Cardiac muscle cell (in vitro differentiated cells and primary cell): ENCODE measurements at regions not wholly inside any gene's neighbourhood (a gene's known extent, or its start where the extent isn't known, plus 50 kb on each side); places are given as distances from the start of the nearest gene placed in this dataset.
A peak's percentile ranks its signal among the peaks of the same experiment; 100 is the strongest.

Source experiments
- DNase-seq, 2 donors: peaks; one replicate each; pipeline versions ENCODE4 v3.0.0 to v3.0.0-alpha.2; 2010 to 2017; ENCODE audit warnings: low read depth in 1 of 2, low spot score in 1 of 2
- H3K27ac ChIP-seq: fragments of 200-600 bp; sonication (generic); 2 replicates; pipeline ENCODE4 v1.5.1; 2016
- H3K27me3 ChIP-seq: fragments of 200-600 bp; sonication (generic); 2 replicates; pipeline ENCODE4 v1.6.0; 2016; ENCODE audit warnings: control low read depth
- H3K36me3 ChIP-seq: fragments of 200-600 bp; sonication (generic); 2 replicates; pipeline ENCODE4 v1.5.1; 2016; ENCODE audit warnings: control low read depth
- H3K4me1 ChIP-seq: fragments of 200-600 bp; sonication (generic); 2 replicates; pipeline ENCODE4 v1.8.1; 2017; ENCODE audit warnings: low read depth, mild to moderate bottlenecking, mixed run types
- H3K4me3 ChIP-seq: fragments of 200-600 bp; sonication (generic); 2 replicates; pipeline ENCODE4 v1.5.1; 2016; ENCODE audit warnings: mild to moderate bottlenecking
- H3K9me3 ChIP-seq: fragments of 200-600 bp; sonication (generic); 2 replicates; pipeline ENCODE4 v1.5.1; 2017; ENCODE audit warnings: low read depth, mild to moderate bottlenecking, control low read depth
- CTCF ChIP-seq: IDR thresholded peaks from 2 replicates; pipeline ENCODE4 v1.5.1; 2012; ENCODE audit warnings: low read depth, mild to moderate bottlenecking, low read length

GRCh38 chr20:50393990-50394561, 116.1 kb upstream of the PTPN1 start:
- no peak overlapping the region for H3K4me3 ChIP-seq
- H3K4me1 ChIP-seq: peaks cover 31% of the 10 kb centered on the region
- H3K36me3 ChIP-seq: no peaks in the 10 kb centered on the region
- no peaks in the 10 kb centered on the region for H3K9me3 ChIP-seq
- TF ChIP-seq CTCF: no peak
- no peaks in the 10 kb centered on the region for H3K27me3 ChIP-seq
- no peak for DNase-seq
- H3K27ac ChIP-seq: no peak overlapping the region

GRCh38 chr20:50394569-50394968, 115.6 kb upstream of the PTPN1 start:
- Histone ChIP-seq H3K4me3 (no peak overlapping the region), H3K27me3 (no peaks in the 10 kb centered on the region), H3K9me3 (no peaks in the 10 kb centered on the region), H3K27ac (no peak overlapping the region), H3K4me1 (peaks cover 32% of the 10 kb centered on the region), H3K36me3 (no peaks in the 10 kb centered on the region)
- no peak for TF ChIP-seq CTCF
- no peak for DNase-seq

GRCh38 chr20:50395251-50395729, 114.9 kb upstream of the PTPN1 start:
- H3K27me3 ChIP-seq: no peaks in the 10 kb centered on the region
- no peaks in the 10 kb centered on the region for H3K36me3 ChIP-seq
- H3K27ac ChIP-seq: no peak overlapping the region
- no peak for DNase-seq
- peaks cover 32% of the 10 kb centered on the region for H3K4me1 ChIP-seq
- TF ChIP-seq CTCF: no peak
- no peaks in the 10 kb centered on the region for H3K9me3 ChIP-seq
- H3K4me3 ChIP-seq: no peak overlapping the region

- Histone ChIP-seq H3K4me3 (no peak overlapping the region), H3K36me3 (no peaks in the 10 kb centered on the region), H3K4me1 (peaks cover 34% of the 10 kb centered on the region), H3K27me3 (no peaks in the 10 kb centered on the region), H3K27ac (peak overlapping the region; percentile 24), H3K9me3 (no peaks in the 10 kb centered on the region)
- no peak for DNase-seq
- no peak for TF ChIP-seq CTCF
Observed at GRCh38 chr20:50395914-50396488, 114.2 kb upstream of the PTPN1 start.

GRCh38 chr20:50396623-50397022, 113.6 kb upstream of the PTPN1 start:
- DNase-seq: no peak
- no peaks in the 10 kb centered on the region for H3K9me3 ChIP-seq
- no peaks in the 10 kb centered on the region for H3K36me3 ChIP-seq
- peak overlapping the region; percentile 29 for H3K27ac ChIP-seq
- no peak for TF ChIP-seq CTCF
- H3K4me3 ChIP-seq: no peak overlapping the region
- H3K4me1 ChIP-seq: peaks cover 34% of the 10 kb centered on the region
- no peaks in the 10 kb centered on the region for H3K27me3 ChIP-seq
